Vagina (tissue), 2 donors: ENCODE measurements at regions not wholly inside any gene's neighbourhood (a gene's known extent, or its start where the extent isn't known, plus 50 kb on each side); places are given as distances from the start of the nearest gene placed in this dataset.
"Not testable (repeated sequence)": the region's sequence is repeated elsewhere in the genome, so short reads cannot be mapped to it uniquely, and the experiment has no call there.

ENCODE experiments used
- DNase-seq, 2 donors: peaks; one replicate each; pipeline ENCODE4 v3.0.0-alpha.2; 2017; ENCODE audit errors: extremely low spot score in 2 of 2
- H3K27ac ChIP-seq: fragments of 200-600 bp; sonication (generic); one replicate; pipeline ENCODE4 v1.5.1; 2019
- H3K27me3 ChIP-seq: fragments of 200-600 bp; sonication (generic); one replicate; pipeline ENCODE4 v1.5.1; 2019
- H3K36me3 ChIP-seq, 2 donors: fragments of 200-600 bp; sonication (generic); one replicate each; pipeline ENCODE4 v1.5.1; 2017 to 2019
- H3K4me1 ChIP-seq: fragments of 200-600 bp; sonication (generic); one replicate; pipeline ENCODE4 v1.5.1; 2019
- H3K4me3 ChIP-seq, 2 donors: fragments of 200-600 bp; sonication (generic); 1 replicate in 1 of 2; 2 replicates in 1 of 2; pipeline ENCODE4 v1.5.1; 2016 to 2019
- H3K9me3 ChIP-seq: fragments of 200-600 bp; sonication (generic); one replicate; pipeline ENCODE4 v1.5.1; 2019
- CTCF ChIP-seq, 3 experiments: fragments of 450-650 bp in 2 of 3; fragments of 200-600 bp in 1 of 3; sonication (generic) in 1 of 3; IDR thresholded peaks; one replicate each; pipeline ENCODE4 v1.5.1; 2017 to 2019; ENCODE audit warnings: antibody characterized with exemption in 3 of 3, mild to moderate bottlenecking in 2 of 3, moderate library complexity in 2 of 3
- POLR2A ChIP-seq, 2 donors: fragments of 450-650 bp; IDR thresholded peaks; one replicate each; pipeline ENCODE4 v1.6.1; 2017; ENCODE audit warnings: antibody characterized with exemption in 2 of 2, mild to moderate bottlenecking in 2 of 2, moderate library complexity in 2 of 2
- POLR2AphosphoS5 ChIP-seq, 2 donors: sonication (generic); formaldehyde crosslinking; IDR thresholded peaks; one replicate each; pipeline ENCODE4 v1.9.0; 2017; ENCODE audit warnings: antibody characterized with exemption in 2 of 2, mild to moderate bottlenecking in 2 of 2, low read depth in 1 of 2; ENCODE audit not compliant: insufficient read depth in 1 of 2
- intact Hi-C: fragments of 100-400 bp; cut with DNase I; formaldehyde crosslinking; loops from one replicate; pipeline ENCODE4 v1.15.1; 2023

GRCh38 chr5:92835712-92836111, 745.3 kb downstream of the NR2F1-AS1 start:
- intact Hi-C loops, result no loop called here
- H3K4me3 ChIP-seq, result no peak overlapping the region
- no peak for DNase-seq
- H3K4me1 ChIP-seq, result no peaks in the 10 kb centered on the region
- no peaks in the 10 kb centered on the region for H3K9me3 ChIP-seq
- no peak overlapping the region for H3K27ac ChIP-seq
- H3K36me3 ChIP-seq, result no peaks in the 10 kb centered on the region
- TF ChIP-seq POLR2A (IDR thresholded peaks at IDR 0.05), result no peak
- no peaks in the 10 kb centered on the region for H3K27me3 ChIP-seq

GRCh38 chr5:92823551-92823950, 757.5 kb downstream of the NR2F1-AS1 start:
- H3K9me3 ChIP-seq, H3K27ac ChIP-seq, DNase-seq, intact Hi-C loops, H3K36me3 ChIP-seq, H3K4me3 ChIP-seq, H3K27me3 ChIP-seq, H3K4me1 ChIP-seq: not testable (repeated sequence)

GRCh38 chr5:92822183-92822582, 758.8 kb downstream of the NR2F1-AS1 start:
- Histone ChIP-seq H3K4me3 (no peak overlapping the region), H3K27ac (no peak overlapping the region), H3K9me3 (no peaks in the 10 kb centered on the region), H3K27me3 (no peaks in the 10 kb centered on the region), H3K36me3 (no peaks in the 10 kb centered on the region), H3K4me1 (no peaks in the 10 kb centered on the region)
- TF ChIP-seq CTCF (IDR thresholded peaks at IDR 0.05) (no peak), POLR2A (IDR thresholded peaks at IDR 0.05) (no peak), POLR2AphosphoS5 (IDR thresholded peaks at IDR 0.05; ENCODE audit: insufficient read depth in 1 of 2, low read depth in 1 of 2) (no peak)
- no peak for DNase-seq
- intact Hi-C loops, result no loop called here

- intact Hi-C loops, result no loop called here
- TF ChIP-seq CTCF (IDR thresholded peaks at IDR 0.05), result no peak
- TF ChIP-seq POLR2AphosphoS5 (IDR thresholded peaks at IDR 0.05; ENCODE audit: insufficient read depth in 1 of 2, low read depth in 1 of 2), result no peak
- no peak for TF ChIP-seq POLR2A (IDR thresholded peaks at IDR 0.05)
- H3K36me3 ChIP-seq, result no peaks in the 10 kb centered on the region
Measured at GRCh38 chr5:92809855-92810465, 771.1 kb downstream of the NR2F1-AS1 start.

GRCh38 chr5:92808474-92808873, 772.5 kb downstream of the NR2F1-AS1 start:
- no peaks in the 10 kb centered on the region for H3K36me3 ChIP-seq
- no peaks in the 10 kb centered on the region for H3K4me1 ChIP-seq
- intact Hi-C loops, result no loop called here
- no peak overlapping the region for H3K4me3 ChIP-seq
- H3K9me3 ChIP-seq, result no peaks in the 10 kb centered on the region
- DNase-seq, result no peak
- TF ChIP-seq CTCF (IDR thresholded peaks at IDR 0.05), result no peak
- no peak for TF ChIP-seq POLR2AphosphoS5 (IDR thresholded peaks at IDR 0.05; ENCODE audit: insufficient read depth in 1 of 2, low read depth in 1 of 2)
- no peak for TF ChIP-seq POLR2A (IDR thresholded peaks at IDR 0.05)
- no peaks in the 10 kb centered on the region for H3K27me3 ChIP-seq
- H3K27ac ChIP-seq, result no peak overlapping the region

More at GRCh38 chr5:92809855-92810465, 771.1 kb downstream of the NR2F1-AS1 start:
- Histone ChIP-seq H3K4me1 (no peaks in the 10 kb centered on the region), H3K9me3 (no peaks in the 10 kb centered on the region), H3K27me3 (no peaks in the 10 kb centered on the region), H3K27ac (no peak overlapping the region), H3K4me3 (no peak overlapping the region)
- DNase-seq, result no peak

- TF ChIP-seq POLR2AphosphoS5 (IDR thresholded peaks at IDR 0.05; ENCODE audit: insufficient read depth in 1 of 2, low read depth in 1 of 2), result no peak
- H3K9me3 ChIP-seq, result no peaks in the 10 kb centered on the region
- DNase-seq, result no peak
- intact Hi-C loops, result no loop called here
- H3K27ac ChIP-seq, result no peak overlapping the region
- H3K36me3 ChIP-seq, result no peaks in the 10 kb centered on the region
- H3K4me1 ChIP-seq, result no peaks in the 10 kb centered on the region
- H3K27me3 ChIP-seq, result no peaks in the 10 kb centered on the region
- H3K4me3 ChIP-seq, result no peak overlapping the region
Measured at GRCh38 chr5:92807085-92807484, 773.9 kb downstream of the NR2F1-AS1 start.
